Coronary artery (tissue), 2 donors: ENCODE measurements at regions not wholly inside any gene's neighbourhood (a gene's known extent, or its start where the extent isn't known, plus 50 kb on each side); places are given as distances from the start of the nearest gene placed in this dataset.

Experiments used
- DNase-seq: peaks from one replicate; pipeline ENCODE4 v3.0.0-alpha.2; 2017; ENCODE audit warnings: low spot score
- H3K27ac ChIP-seq, 2 donors: fragments of 200-600 bp; sonication (generic); one replicate each; pipeline ENCODE4 v1.5.1; 2016 to 2019
- H3K4me3 ChIP-seq: fragments of 200-600 bp; sonication (generic); 2 replicates; pipeline ENCODE4 v1.5.1; 2016; ENCODE audit warnings: mild to moderate bottlenecking, moderate library complexity
- CTCF ChIP-seq: fragments of 200-600 bp; sonication (generic); IDR thresholded peaks from one replicate; pipeline ENCODE4 v1.5.1; 2019; ENCODE audit warnings: antibody characterized with exemption

GRCh38 chr9:82458296-82458695 lies 469.7 kb downstream of the SPATA31D1 start:
- no peak for TF ChIP-seq CTCF
- Histone ChIP-seq H3K4me3 (no peak overlapping the region), H3K27ac (no peak overlapping the region)
- DNase-seq: no peak

- H3K4me3 ChIP-seq: no peak overlapping the region
Observed at GRCh38 chr9:82466616-82467260, 478.2 kb downstream of the SPATA31D1 start.

GRCh38 chr9:82467436-82467835 lies 478.9 kb downstream of the SPATA31D1 start:
- DNase-seq: no peak
- no peak for TF ChIP-seq CTCF
- Histone ChIP-seq H3K4me3 (no peak overlapping the region), H3K27ac (no peak overlapping the region)

More at GRCh38 chr9:82466616-82467260, 478.2 kb downstream of the SPATA31D1 start:
- DNase-seq: no peak
- H3K27ac ChIP-seq: no peak overlapping the region
- TF ChIP-seq CTCF: no peak

GRCh38 chr9:82474235-82474634 lies 485.7 kb downstream of the SPATA31D1 start:
- TF ChIP-seq CTCF: no peak
- no peak for DNase-seq
- H3K27ac ChIP-seq: no peak overlapping the region
- H3K4me3 ChIP-seq: no peak overlapping the region

GRCh38 chr9:82475584-82476301 lies 487.2 kb downstream of the SPATA31D1 start:
- no peak for TF ChIP-seq CTCF
- no peak overlapping the region for H3K27ac ChIP-seq
- no peak overlapping the region for H3K4me3 ChIP-seq
- no peak for DNase-seq

GRCh38 chr9:82480921-82481320 lies 492.3 kb downstream of the SPATA31D1 start:
- no peak for TF ChIP-seq CTCF
- Histone ChIP-seq H3K27ac (no peak overlapping the region), H3K4me3 (no peak overlapping the region)
- no peak for DNase-seq

GRCh38 chr9:82487935-82488312 lies 499.4 kb downstream of the SPATA31D1 start:
- H3K27ac ChIP-seq: peak overlapping the region in 1 of 2 donors; percentile 53
- H3K4me3 ChIP-seq: no peak overlapping the region
- no peak for TF ChIP-seq CTCF
- no peak for DNase-seq
